ENCODE measurements at regions not wholly inside any gene's neighbourhood (a gene's known extent, or its start where the extent isn't known, plus 50 kb on each side); places are given as distances from the start of the nearest gene placed in this dataset.

DNA sequence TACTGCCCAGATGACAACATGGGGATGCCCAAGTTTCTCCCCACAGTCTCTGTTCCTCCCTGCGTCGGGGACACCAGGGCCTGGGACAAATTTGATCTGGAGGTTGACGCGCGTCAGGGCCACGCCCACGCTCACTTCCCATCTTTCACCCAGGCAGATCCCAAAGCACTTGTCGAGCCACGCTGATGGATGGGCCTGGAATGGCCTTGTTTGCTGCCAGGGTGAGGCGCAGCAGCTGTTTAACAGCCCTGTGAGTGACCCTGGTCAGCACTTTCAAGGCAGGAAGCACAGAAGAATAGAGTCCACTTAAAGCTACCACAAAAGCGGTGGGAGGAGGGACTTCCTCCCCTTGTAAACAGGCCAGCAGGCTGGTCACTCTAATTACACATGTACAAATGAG lies 324.7 kb upstream of the JARID2 start:
- H3K27ac Mint-ChIP-seq (ENCODE audit: unreplicated experiment): no peak overlapping the region
- TF ChIP-seq, protein P1, sequence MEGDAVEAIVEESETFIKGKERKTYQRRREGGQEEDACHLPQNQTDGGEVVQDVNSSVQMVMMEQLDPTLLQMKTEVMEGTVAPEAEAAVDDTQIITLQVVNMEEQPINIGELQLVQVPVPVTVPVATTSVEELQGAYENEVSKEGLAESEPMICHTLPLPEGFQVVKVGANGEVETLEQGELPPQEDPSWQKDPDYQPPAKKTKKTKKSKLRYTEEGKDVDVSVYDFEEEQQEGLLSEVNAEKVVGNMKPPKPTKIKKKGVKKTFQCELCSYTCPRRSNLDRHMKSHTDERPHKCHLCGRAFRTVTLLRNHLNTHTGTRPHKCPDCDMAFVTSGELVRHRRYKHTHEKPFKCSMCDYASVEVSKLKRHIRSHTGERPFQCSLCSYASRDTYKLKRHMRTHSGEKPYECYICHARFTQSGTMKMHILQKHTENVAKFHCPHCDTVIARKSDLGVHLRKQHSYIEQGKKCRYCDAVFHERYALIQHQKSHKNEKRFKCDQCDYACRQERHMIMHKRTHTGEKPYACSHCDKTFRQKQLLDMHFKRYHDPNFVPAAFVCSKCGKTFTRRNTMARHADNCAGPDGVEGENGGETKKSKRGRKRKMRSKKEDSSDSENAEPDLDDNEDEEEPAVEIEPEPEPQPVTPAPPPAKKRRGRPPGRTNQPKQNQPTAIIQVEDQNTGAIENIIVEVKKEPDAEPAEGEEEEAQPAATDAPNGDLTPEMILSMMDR (IDR thresholded peaks at IDR 0.05; ENCODE audit: unreplicated experiment): no peak
- BruUV-seq (replicated peaks): no TSS peak
- no peaks in the 10 kb centered on the region for H3K9me3 Mint-ChIP-seq (ENCODE audit: low read depth, unreplicated experiment)
- CTCF ChIA-PET: no interaction called here
- H3K36me3 Mint-ChIP-seq (ENCODE audit: insufficient read depth, unreplicated experiment): no peaks in the 10 kb centered on the region
- H3K27me3 Mint-ChIP-seq (ENCODE audit: unreplicated experiment): peaks cover 13% of the 10 kb centered on the region
- intact Hi-C loops (cut with micrococcal nuclease; ENCODE audit: unreplicated experiment): no loop called here
- H3K4me1 Mint-ChIP-seq (ENCODE audit: low read depth, unreplicated experiment): no peaks in the 10 kb centered on the region
- H3K4me3 Mint-ChIP-seq (ENCODE audit: low read depth, unreplicated experiment): no peak overlapping the region
- no peak for DNase-seq

DNA sequence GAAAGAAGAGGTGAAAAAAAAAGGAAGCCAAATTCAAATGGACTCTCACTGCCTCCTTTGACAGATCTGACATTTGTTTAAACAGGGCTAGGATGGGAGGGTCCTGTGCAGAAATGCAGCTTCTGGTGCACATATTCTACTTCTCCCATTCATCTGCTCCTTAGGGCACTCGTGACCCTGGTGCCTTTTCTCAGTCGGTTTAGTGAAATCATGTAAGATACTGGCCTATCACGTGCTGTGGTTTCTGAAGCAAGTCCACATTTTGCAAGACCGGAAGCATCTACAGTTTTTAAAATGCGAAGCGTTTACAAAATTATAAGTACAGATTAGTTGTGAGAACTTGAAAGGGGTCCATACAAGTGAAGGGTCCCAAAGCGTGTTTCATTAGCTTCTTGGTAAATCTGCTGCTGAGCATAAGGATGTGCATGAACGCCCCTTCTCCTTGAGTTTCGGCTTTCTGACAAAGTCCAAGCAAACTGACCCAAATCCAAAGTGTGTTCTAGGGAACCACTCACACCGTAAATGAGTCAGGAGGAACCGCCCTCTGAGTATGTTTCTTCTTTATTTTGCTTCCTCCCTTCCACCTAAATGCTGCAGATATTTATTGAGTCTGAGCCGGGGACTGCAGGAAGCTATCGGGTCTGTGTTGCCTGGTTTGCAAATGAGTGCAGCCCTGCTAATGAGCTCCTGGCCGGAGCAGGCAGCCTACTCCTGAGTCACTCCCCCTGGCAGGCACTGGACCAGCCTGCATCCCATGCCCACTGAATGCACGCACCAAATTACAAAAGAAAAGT lies 323.8 kb upstream of the JARID2 start:
- Mint-ChIP-seq H3K27me3 (ENCODE audit: unreplicated experiment) (peaks cover 13% of the 10 kb centered on the region), H3K4me1 (ENCODE audit: low read depth, unreplicated experiment) (no peaks in the 10 kb centered on the region), H3K36me3 (ENCODE audit: insufficient read depth, unreplicated experiment) (no peaks in the 10 kb centered on the region), H3K4me3 (ENCODE audit: low read depth, unreplicated experiment) (no peak overlapping the region), H3K27ac (ENCODE audit: unreplicated experiment) (no peak overlapping the region), H3K9me3 (ENCODE audit: low read depth, unreplicated experiment) (no peaks in the 10 kb centered on the region)
- TF ChIP-seq, protein P1 (IDR thresholded peaks at IDR 0.05; ENCODE audit: unreplicated experiment): no peak
- intact Hi-C loops (cut with micrococcal nuclease; ENCODE audit: unreplicated experiment): no loop called here
- CTCF ChIA-PET: no interaction called here
- BruUV-seq (replicated peaks): no TSS peak
- no peak for DNase-seq

GRCh38 chr6:14922706-14923460 lies 323.0 kb upstream of the JARID2 start:
- Mint-ChIP-seq H3K4me3 (ENCODE audit: low read depth, unreplicated experiment) (no peak overlapping the region), H3K27me3 (ENCODE audit: unreplicated experiment) (peaks cover 13% of the 10 kb centered on the region), H3K4me1 (ENCODE audit: low read depth, unreplicated experiment) (no peaks in the 10 kb centered on the region), H3K36me3 (ENCODE audit: insufficient read depth, unreplicated experiment) (no peaks in the 10 kb centered on the region), H3K27ac (ENCODE audit: unreplicated experiment) (no peak overlapping the region), H3K9me3 (ENCODE audit: low read depth, unreplicated experiment) (no peaks in the 10 kb centered on the region)
- TF ChIP-seq, protein P1 (IDR thresholded peaks at IDR 0.05; ENCODE audit: unreplicated experiment): no peak
- BruUV-seq (replicated peaks): no TSS peak
- CTCF ChIA-PET: no interaction called here
- intact Hi-C loops (cut with micrococcal nuclease; ENCODE audit: unreplicated experiment): no loop called here
- no peak for DNase-seq

DNA sequence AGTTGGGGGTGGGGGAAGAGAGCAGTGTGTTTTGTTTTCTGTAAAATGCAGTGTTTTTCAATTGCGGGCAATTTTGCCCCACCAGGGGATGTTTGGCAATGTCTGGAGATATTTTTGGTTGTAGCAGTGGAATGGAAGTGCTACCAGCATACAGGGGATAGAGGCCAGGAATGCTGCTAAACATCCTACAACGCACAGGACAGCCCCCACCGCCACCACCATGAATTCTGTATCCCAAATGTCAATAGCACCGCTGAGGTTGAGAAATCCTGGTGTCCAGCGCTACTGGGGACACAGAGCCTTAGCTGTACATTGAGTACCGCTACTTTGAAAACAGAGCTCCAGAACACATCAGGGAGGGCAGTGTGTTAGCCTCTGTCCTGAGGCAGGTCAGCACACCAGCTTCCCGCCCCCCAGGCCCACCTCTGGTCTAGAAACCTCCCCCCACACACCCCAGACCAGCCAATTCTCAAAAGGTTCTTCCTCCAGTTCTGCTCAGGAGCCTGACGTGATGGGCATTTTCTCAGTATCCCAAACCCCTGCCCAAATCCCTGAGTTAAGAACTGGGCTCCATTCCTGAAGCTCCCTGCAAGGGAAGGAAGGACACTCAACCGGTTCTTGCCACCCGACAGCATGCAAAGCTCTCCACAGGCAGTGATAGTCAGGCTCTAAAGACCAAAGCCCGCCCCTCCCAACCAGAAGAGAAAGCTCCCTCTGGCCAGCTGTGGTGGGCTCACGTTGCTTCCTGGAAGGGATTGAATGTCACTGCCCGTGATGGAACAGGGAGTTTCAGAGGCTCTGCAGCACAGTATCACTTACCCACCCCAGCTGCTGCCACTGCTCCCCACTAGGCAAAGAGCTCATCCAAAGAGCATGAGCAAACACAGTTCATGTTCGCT lies 321.5 kb upstream of the JARID2 start:
- Mint-ChIP-seq H3K27ac (ENCODE audit: unreplicated experiment) (no peak overlapping the region), H3K4me3 (ENCODE audit: low read depth, unreplicated experiment) (no peak overlapping the region), H3K27me3 (ENCODE audit: unreplicated experiment) (peaks cover 13% of the 10 kb centered on the region), H3K9me3 (ENCODE audit: low read depth, unreplicated experiment) (no peaks in the 10 kb centered on the region), H3K4me1 (ENCODE audit: low read depth, unreplicated experiment) (no peaks in the 10 kb centered on the region), H3K36me3 (ENCODE audit: insufficient read depth, unreplicated experiment) (no peaks in the 10 kb centered on the region)
- no peak for DNase-seq
- BruUV-seq (replicated peaks): no TSS peak
- intact Hi-C loops (cut with micrococcal nuclease; ENCODE audit: unreplicated experiment): no loop called here
- TF ChIP-seq, protein P1 (IDR thresholded peaks at IDR 0.05; ENCODE audit: unreplicated experiment): no peak
- CTCF ChIA-PET: no interaction called here
